ENCODE measurements at regions not wholly inside any gene's neighbourhood (a gene's known extent, or its start where the extent isn't known, plus 50 kb on each side); places are given as distances from the start of the nearest gene placed in this dataset.

DNA sequence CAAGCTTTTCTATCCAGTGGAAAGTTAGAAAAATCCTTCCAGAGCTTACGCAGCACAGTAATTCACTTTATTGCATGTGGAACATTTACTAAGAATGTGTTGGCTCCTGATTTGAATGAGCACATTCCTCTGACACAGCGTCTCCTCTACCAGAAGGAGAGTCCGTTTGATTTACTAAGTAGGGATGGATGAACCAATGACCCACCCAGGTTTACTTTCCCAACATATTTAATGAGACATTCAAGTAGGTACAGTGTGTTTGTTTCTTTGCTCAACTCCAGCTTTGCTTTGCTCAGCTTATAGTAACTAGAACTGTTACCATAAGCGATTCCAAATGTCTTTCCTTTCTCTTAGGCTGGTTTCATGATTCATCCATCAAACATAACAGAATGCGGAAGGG lies 161.7 kb downstream of the SMARCA1 start:
- Histone ChIP-seq H2BK20ac (ENCODE audit: low read depth, low read length, poor library complexity, severe bottlenecking) (no peak overlapping the region), H3K4ac (ENCODE audit: low read depth, low read length) (no peak overlapping the region), H2BK12ac (ENCODE audit: insufficient read length, low read depth, low read length) (no peak overlapping the region), H2AK5ac (ENCODE audit: insufficient read length, low read length) (no peak overlapping the region), H3K9me3 (ENCODE audit: control insufficient read depth, low read depth, low read length) (peaks cover 5% of the 10 kb centered on the region), H3K79me2 (ENCODE audit: insufficient read depth, low read length) (no peaks in the 10 kb centered on the region), H3K4me2 (ENCODE audit: insufficient read depth, insufficient read length, low read length) (no peak overlapping the region), H2BK15ac (ENCODE audit: low read depth, low read length) (no peak overlapping the region), H3K27me3 (ENCODE audit: insufficient read depth, low read length) (no peaks in the 10 kb centered on the region), H3K56ac (ENCODE audit: insufficient read length, low read depth, low read length) (no peak overlapping the region), H3K14ac (ENCODE audit: insufficient read depth, low read length) (no peak overlapping the region), H3K27ac (ENCODE audit: insufficient read length, low read depth, low read length) (no peak overlapping the region), H2BK5ac (ENCODE audit: insufficient read length, low read length) (no peak overlapping the region), H3K18ac (ENCODE audit: insufficient read length, low read depth, low read length) (no peak overlapping the region), H3K23ac (ENCODE audit: insufficient read length, low read depth, low read length) (no peak overlapping the region), H4K5ac (ENCODE audit: insufficient read length, low read depth, low read length) (no peak overlapping the region), H4K8ac (replicated peaks; ENCODE audit: insufficient read length, low read depth, low read length) (no peak overlapping the region), H3K4me1 (ENCODE audit: insufficient read depth, low read length) (no peaks in the 10 kb centered on the region), H3K23me2 (ENCODE audit: insufficient read length, low read depth, low read length, poor library complexity, severe bottlenecking) (no peaks in the 10 kb centered on the region), H3T11ph (ENCODE audit: low read length) (no peak overlapping the region), H2BK120ac (ENCODE audit: low read depth, low read length, poor library complexity, severe bottlenecking) (no peak overlapping the region), H3K9ac (ENCODE audit: extremely low read depth, insufficient read length, low read length) (no peak overlapping the region), H4K20me1 (ENCODE audit: control insufficient read depth, insufficient read depth, insufficient read length) (no peaks in the 10 kb centered on the region), H3K79me1 (ENCODE audit: insufficient read depth, low read depth, low read length, poor library complexity, severe bottlenecking) (no peaks in the 10 kb centered on the region), H2AFZ (ENCODE audit: low read length) (no peak overlapping the region), H4K91ac (ENCODE audit: insufficient read length, low read depth, low read length) (no peak overlapping the region)
- Mint-ChIP-seq H3K4me1 (no peaks in the 10 kb centered on the region), H3K9me3 (peaks cover 28 to 30% of the 10 kb centered on the region in 2 experiments), H3K27me3 (ENCODE audit: low read depth) (peaks cover 25% of the 10 kb centered on the region), H3K27ac (no peak overlapping the region), H3K4me3 (no peak overlapping the region), H3K36me3 (ENCODE audit: insufficient read depth in 1 of 3, low read depth in 3 of 3) (peaks cover 0 to 22% (median 10%) of the 10 kb centered on the region in 3 experiments; a peak in 5 of 7 replicates)
- DNase-seq, result no peak
- no CpG with 5 or more reads among the region's 5 CpGs for WGBS (ENCODE audit: extremely low coverage, insufficient read length, low lambda C conversion rate)
- TF ChIP-seq, protein P1, sequence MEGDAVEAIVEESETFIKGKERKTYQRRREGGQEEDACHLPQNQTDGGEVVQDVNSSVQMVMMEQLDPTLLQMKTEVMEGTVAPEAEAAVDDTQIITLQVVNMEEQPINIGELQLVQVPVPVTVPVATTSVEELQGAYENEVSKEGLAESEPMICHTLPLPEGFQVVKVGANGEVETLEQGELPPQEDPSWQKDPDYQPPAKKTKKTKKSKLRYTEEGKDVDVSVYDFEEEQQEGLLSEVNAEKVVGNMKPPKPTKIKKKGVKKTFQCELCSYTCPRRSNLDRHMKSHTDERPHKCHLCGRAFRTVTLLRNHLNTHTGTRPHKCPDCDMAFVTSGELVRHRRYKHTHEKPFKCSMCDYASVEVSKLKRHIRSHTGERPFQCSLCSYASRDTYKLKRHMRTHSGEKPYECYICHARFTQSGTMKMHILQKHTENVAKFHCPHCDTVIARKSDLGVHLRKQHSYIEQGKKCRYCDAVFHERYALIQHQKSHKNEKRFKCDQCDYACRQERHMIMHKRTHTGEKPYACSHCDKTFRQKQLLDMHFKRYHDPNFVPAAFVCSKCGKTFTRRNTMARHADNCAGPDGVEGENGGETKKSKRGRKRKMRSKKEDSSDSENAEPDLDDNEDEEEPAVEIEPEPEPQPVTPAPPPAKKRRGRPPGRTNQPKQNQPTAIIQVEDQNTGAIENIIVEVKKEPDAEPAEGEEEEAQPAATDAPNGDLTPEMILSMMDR (conservative IDR thresholded peaks at IDR 0.05), result no peak

All from H9 (cell line).